Suprapubic skin (tissue), 4 donors: ENCODE measurements at regions not wholly inside any gene's neighbourhood (a gene's known extent, or its start where the extent isn't known, plus 50 kb on each side); places are given as distances from the start of the nearest gene placed in this dataset.

Experiments used
- DNase-seq, 2 donors: peaks; one replicate each; pipeline ENCODE4 v3.0.0-alpha.2; 2019; ENCODE audit warnings: low spot score in 2 of 2
- H3K27ac ChIP-seq: fragments of 200-600 bp; sonication (generic); one replicate; pipeline ENCODE4 v1.5.1; 2019
- H3K27me3 ChIP-seq: fragments of 200-600 bp; sonication (generic); one replicate; pipeline ENCODE4 v1.5.1; 2019
- H3K36me3 ChIP-seq: fragments of 200-600 bp; sonication (generic); one replicate; pipeline ENCODE4 v1.5.1; 2019
- H3K4me1 ChIP-seq: fragments of 200-600 bp; sonication (generic); one replicate; pipeline ENCODE4 v1.5.1; 2019
- H3K4me3 ChIP-seq: fragments of 200-600 bp; sonication (generic); one replicate; pipeline ENCODE4 v1.5.1; 2019; ENCODE audit warnings: mild to moderate bottlenecking
- H3K9me3 ChIP-seq: fragments of 200-600 bp; sonication (generic); one replicate; pipeline ENCODE4 v1.5.1; 2019
- CTCF ChIP-seq, 2 donors: fragments of 200-600 bp in 1 of 2; fragments of 450-650 bp in 1 of 2; sonication (generic) in 1 of 2; IDR thresholded peaks; one replicate each; pipeline ENCODE4 v1.5.1; 2016 to 2019; ENCODE audit warnings: antibody characterized with exemption in 2 of 2, mild to moderate bottlenecking in 1 of 2, moderate library complexity in 1 of 2
- EP300 ChIP-seq: sonication (generic); formaldehyde crosslinking; IDR thresholded peaks from one replicate; pipeline ENCODE4 v1.6.1; 2017; ENCODE audit warnings: antibody characterized with exemption
- POLR2A ChIP-seq, 2 donors: fragments of 450-650 bp; IDR thresholded peaks; one replicate each; pipeline ENCODE4 v1.6.1; 2017; ENCODE audit warnings: antibody characterized with exemption in 2 of 2, mild to moderate bottlenecking in 2 of 2, moderate library complexity in 2 of 2
- POLR2AphosphoS5 ChIP-seq, 3 donors: sonication (generic); formaldehyde crosslinking; IDR thresholded peaks; one replicate each; pipeline ENCODE4 v1.6.1; 2017; ENCODE audit warnings: antibody characterized with exemption in 3 of 3
- WGBS: methylation state at CpG from one replicate; pipeline ENCODE4 v1.1.5; 2018; 5-methylcytosine and 5-hydroxymethylcytosine counted together

- no peak for DNase-seq
- TF ChIP-seq POLR2AphosphoS5 (IDR thresholded peaks at IDR 0.05) (no peak), CTCF (IDR thresholded peaks at IDR 0.05) (no peak), POLR2A (IDR thresholded peaks at IDR 0.05) (no peak)
- H3K27ac ChIP-seq: no peak overlapping the region
- H3K36me3 ChIP-seq: no peaks in the 10 kb centered on the region
- H3K4me3 ChIP-seq: no peak overlapping the region
- 100% methylated on average over 1 of the region's 1 CpG for WGBS
- H3K27me3 ChIP-seq: no peaks in the 10 kb centered on the region
- no peaks in the 10 kb centered on the region for H3K4me1 ChIP-seq
- no peaks in the 10 kb centered on the region for H3K9me3 ChIP-seq
These were observed 1183.7 kb upstream of the PRMT6 start for GRCh38 chr1:105872817-105873216.

GRCh38 chr1:105874621-105875020 lies 1181.9 kb upstream of the PRMT6 start:
- Histone ChIP-seq H3K36me3 (no peaks in the 10 kb centered on the region), H3K27me3 (no peaks in the 10 kb centered on the region), H3K9me3 (no peaks in the 10 kb centered on the region), H3K4me3 (no peak overlapping the region), H3K27ac (no peak overlapping the region), H3K4me1 (no peaks in the 10 kb centered on the region)
- DNase-seq: no peak
- TF ChIP-seq CTCF (IDR thresholded peaks at IDR 0.05) (no peak), EP300 (no peak), POLR2A (IDR thresholded peaks at IDR 0.05) (no peak), POLR2AphosphoS5 (IDR thresholded peaks at IDR 0.05) (no peak)

GRCh38 chr1:105886309-105886708 lies 1170.2 kb upstream of the PRMT6 start:
- DNase-seq: no peak

GRCh38 chr1:105891308-105891707 lies 1165.2 kb upstream of the PRMT6 start:
- peaks cover 11% of the 10 kb centered on the region for H3K9me3 ChIP-seq
- no peak overlapping the region for H3K4me3 ChIP-seq
- DNase-seq: no peak
- H3K4me1 ChIP-seq: no peaks in the 10 kb centered on the region
- H3K27me3 ChIP-seq: no peaks in the 10 kb centered on the region
- no peak overlapping the region for H3K27ac ChIP-seq
- no peaks in the 10 kb centered on the region for H3K36me3 ChIP-seq
- 84% methylated on average over 13 of the region's 13 CpGs for WGBS
- TF ChIP-seq POLR2A (IDR thresholded peaks at IDR 0.05): no peak
- no peak for TF ChIP-seq CTCF (IDR thresholded peaks at IDR 0.05)
- TF ChIP-seq POLR2AphosphoS5 (IDR thresholded peaks at IDR 0.05): no peak
- no peak for TF ChIP-seq EP300

More at GRCh38 chr1:105886309-105886708, 1170.2 kb upstream of the PRMT6 start:
- no peaks in the 10 kb centered on the region for H3K4me1 ChIP-seq
- H3K4me3 ChIP-seq: no peak overlapping the region
- no peak overlapping the region for H3K27ac ChIP-seq
- H3K27me3 ChIP-seq: no peaks in the 10 kb centered on the region
- no peaks in the 10 kb centered on the region for H3K36me3 ChIP-seq
- TF ChIP-seq CTCF (IDR thresholded peaks at IDR 0.05) (no peak), POLR2A (IDR thresholded peaks at IDR 0.05) (no peak), EP300 (no peak), POLR2AphosphoS5 (IDR thresholded peaks at IDR 0.05) (no peak)
- peaks cover 4% of the 10 kb centered on the region for H3K9me3 ChIP-seq

- Histone ChIP-seq H3K27ac (no peak overlapping the region), H3K36me3 (no peaks in the 10 kb centered on the region), H3K4me3 (no peak overlapping the region), H3K4me1 (no peaks in the 10 kb centered on the region), H3K27me3 (no peaks in the 10 kb centered on the region), H3K9me3 (peaks cover 11% of the 10 kb centered on the region)
- no peak for DNase-seq
- WGBS: 78% methylated on average over 1 of the region's 1 CpG
- no peak for TF ChIP-seq EP300
- TF ChIP-seq POLR2AphosphoS5 (IDR thresholded peaks at IDR 0.05): no peak
- no peak for TF ChIP-seq CTCF (IDR thresholded peaks at IDR 0.05)
- TF ChIP-seq POLR2A (IDR thresholded peaks at IDR 0.05): no peak
These were observed 1162.5 kb upstream of the PRMT6 start for GRCh38 chr1:105894006-105894405.
